ENCODE measurements at regions not wholly inside any gene's neighbourhood (a gene's known extent, or its start where the extent isn't known, plus 50 kb on each side); places are given as distances from the start of the nearest gene placed in this dataset.
"Not testable (repeated sequence)": the region's sequence is repeated elsewhere in the genome, so short reads cannot be mapped to it uniquely, and the experiment has no call there.

DNA sequence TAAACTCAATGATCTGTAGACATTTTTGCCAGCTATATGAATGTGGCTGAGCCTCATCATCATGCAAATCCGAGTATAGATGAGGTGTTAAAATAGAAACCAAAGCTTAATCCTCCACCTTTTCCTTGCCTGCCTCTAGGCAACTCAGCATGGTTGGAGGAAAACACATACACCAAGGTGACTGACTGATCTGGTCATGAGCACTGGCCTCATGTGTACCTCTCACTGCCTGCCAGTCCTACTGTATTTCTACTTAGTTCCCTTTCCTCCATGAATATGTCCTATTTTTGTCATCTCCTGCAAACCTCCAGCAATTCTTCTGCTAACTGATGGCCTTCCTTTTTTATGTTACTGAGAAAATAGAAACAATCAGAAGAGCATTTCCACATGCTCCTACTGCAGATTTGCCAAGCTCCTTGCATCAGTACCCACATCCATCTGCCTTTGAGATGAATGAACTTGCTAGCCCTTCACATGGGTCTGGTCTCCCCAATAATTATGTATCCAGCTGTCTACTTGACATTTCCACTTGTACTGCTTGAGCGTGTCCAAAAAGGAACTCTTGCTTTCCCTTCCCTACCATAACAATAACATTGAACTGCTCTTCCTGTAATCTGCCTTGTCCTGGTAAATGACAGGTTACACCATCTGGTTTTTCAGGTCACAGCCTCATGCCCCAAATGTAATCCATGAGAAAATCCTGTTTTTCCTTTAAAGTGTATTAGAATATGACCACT, 90.1 kb upstream of the GARIN1A start:
- H3K4me1 ChIP-seq (ENCODE audit: control insufficient read depth, low read length); H3K4me2 ChIP-seq (ENCODE audit: low read length); H3K9me2 ChIP-seq (replicated peaks; ENCODE audit: control insufficient read depth, low read length); H3K79me2 ChIP-seq (ENCODE audit: control insufficient read depth, low read length); H4K20me1 ChIP-seq (ENCODE audit: control insufficient read depth, insufficient read depth, low read depth, low read length); H3K27me3 ChIP-seq (ENCODE audit: control insufficient read depth, low read length); H3F3A ChIP-seq (ENCODE audit: control insufficient read depth, insufficient read depth); H3K9me3 ChIP-seq (ENCODE audit: control insufficient read depth, insufficient read depth, low read length); H3K4me3 ChIP-seq (ENCODE audit: low read length); H3K27ac ChIP-seq (ENCODE audit: low read depth, low read length): not testable (repeated sequence)
- peaks cover 22% of the 10 kb centered on the region for H3K36me3 ChIP-seq (ENCODE audit: control insufficient read depth, low read length)

DNA sequence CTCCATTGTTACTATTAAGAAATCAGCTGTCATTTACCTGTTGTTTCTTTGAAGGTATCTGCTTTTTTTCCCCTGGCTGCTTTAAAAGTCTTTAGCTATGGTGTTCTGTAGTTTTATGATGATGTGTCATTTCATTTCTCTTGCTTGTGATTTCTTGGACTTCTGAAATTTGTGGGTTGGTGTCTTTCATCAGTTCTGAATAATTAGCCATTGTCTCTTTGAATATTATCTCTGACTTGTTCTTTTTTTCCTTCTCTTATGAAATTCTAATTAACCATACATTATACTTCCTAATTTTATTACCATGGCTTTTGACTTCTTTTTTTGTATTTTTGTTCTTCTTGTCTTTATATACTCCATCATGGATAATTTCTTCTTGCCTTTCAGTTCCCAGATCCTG, 85.4 kb upstream of the GARIN1A start:
- not testable (repeated sequence) for H3K9me3 ChIP-seq (ENCODE audit: control insufficient read depth, insufficient read depth, low read length); H3K79me2 ChIP-seq (ENCODE audit: control insufficient read depth, low read length); H4K20me1 ChIP-seq (ENCODE audit: control insufficient read depth, insufficient read depth, low read depth, low read length); H3K4me2 ChIP-seq (ENCODE audit: low read length); H3K4me3 ChIP-seq (ENCODE audit: low read length); H3K9me2 ChIP-seq (replicated peaks; ENCODE audit: control insufficient read depth, low read length); H3K27me3 ChIP-seq (ENCODE audit: control insufficient read depth, low read length); H3K27ac ChIP-seq (ENCODE audit: low read depth, low read length); H3F3A ChIP-seq (ENCODE audit: control insufficient read depth, insufficient read depth); H3K4me1 ChIP-seq (ENCODE audit: control insufficient read depth, low read length)
- peaks cover 23% of the 10 kb centered on the region for H3K36me3 ChIP-seq (ENCODE audit: control insufficient read depth, low read length)

DNA sequence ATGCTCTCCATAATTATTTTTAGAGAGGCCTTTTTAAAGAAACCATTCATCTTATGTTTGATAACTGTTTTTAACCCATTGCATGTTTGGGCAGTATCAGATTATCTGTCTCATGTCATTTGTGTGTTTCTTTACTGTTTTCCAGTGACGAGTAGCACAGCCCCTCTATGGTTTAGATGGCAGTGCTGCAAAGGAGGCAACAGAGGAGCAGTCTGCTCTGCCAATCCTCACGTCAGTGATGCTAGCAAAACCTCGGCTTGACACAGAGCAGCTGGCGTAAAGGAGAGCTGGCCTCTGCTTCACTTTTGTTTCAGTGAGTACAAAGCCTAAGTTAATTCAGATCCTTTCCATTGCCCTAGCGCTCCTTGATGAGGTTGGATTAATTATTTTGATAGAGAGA, 80.4 kb upstream of the GARIN1A start:
- H3K27me3 ChIP-seq (ENCODE audit: control insufficient read depth, low read length) = no peaks in the 10 kb centered on the region
- peaks cover 45% of the 10 kb centered on the region for H3K36me3 ChIP-seq (ENCODE audit: control insufficient read depth, low read length)
- no peaks in the 10 kb centered on the region for H3K9me2 ChIP-seq (replicated peaks; ENCODE audit: control insufficient read depth, low read length)
- no peak overlapping the region for H3K27ac ChIP-seq (ENCODE audit: low read depth, low read length)
- H4K20me1 ChIP-seq (ENCODE audit: control insufficient read depth, insufficient read depth, low read depth, low read length) = no peaks in the 10 kb centered on the region
- H3K4me2 ChIP-seq (ENCODE audit: low read length) = no peak overlapping the region
- TF ChIP-seq EZH2phosphoT487 (IDR thresholded peaks at IDR 0.05; ENCODE audit: borderline replicate concordance, low read length) (no peak), CTCF (IDR thresholded peaks at IDR 0.05; ENCODE audit: low read depth, low read length, poor library complexity, severe bottlenecking) (no peak)
- H3F3A ChIP-seq (ENCODE audit: control insufficient read depth, insufficient read depth) = no peaks in the 10 kb centered on the region; the same call in 1 of the 2 replicates
- H3K79me2 ChIP-seq (ENCODE audit: control insufficient read depth, low read length) = peaks cover 7% of the 10 kb centered on the region
- H3K9me3 ChIP-seq (ENCODE audit: control insufficient read depth, insufficient read depth, low read length) = no peaks in the 10 kb centered on the region
- no peak overlapping the region for H3K4me3 ChIP-seq (ENCODE audit: low read length)
- H3K4me1 ChIP-seq (ENCODE audit: control insufficient read depth, low read length) = no peaks in the 10 kb centered on the region

DNA sequence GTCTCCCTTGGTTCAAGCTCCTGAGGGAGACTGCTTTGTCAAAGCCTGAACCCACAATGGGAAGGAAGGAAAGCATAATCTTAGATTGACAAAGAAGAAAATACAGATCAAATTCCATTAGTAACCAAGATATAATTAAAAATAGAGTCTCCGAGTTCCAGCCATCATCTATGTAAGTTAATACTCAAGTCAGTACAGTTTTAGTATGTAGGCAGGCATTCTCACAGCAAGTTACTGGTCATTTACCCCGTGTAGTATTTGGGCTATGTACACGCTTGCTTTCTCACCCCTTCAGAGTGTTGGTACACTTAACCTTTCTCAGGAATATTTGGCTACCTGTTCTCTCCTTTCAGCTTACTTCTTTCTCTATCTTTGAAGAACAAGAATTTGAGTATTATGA, 79.9 kb upstream of the GARIN1A start:
- H4K20me1 ChIP-seq (ENCODE audit: control insufficient read depth, insufficient read depth, low read depth, low read length); H3K27me3 ChIP-seq (ENCODE audit: control insufficient read depth, low read length); H3K9me3 ChIP-seq (ENCODE audit: control insufficient read depth, insufficient read depth, low read length); H3K4me2 ChIP-seq (ENCODE audit: low read length); H3K79me2 ChIP-seq (ENCODE audit: control insufficient read depth, low read length); H3K9me2 ChIP-seq (replicated peaks; ENCODE audit: control insufficient read depth, low read length); H3K27ac ChIP-seq (ENCODE audit: low read depth, low read length); H3K4me1 ChIP-seq (ENCODE audit: control insufficient read depth, low read length); H3K4me3 ChIP-seq (ENCODE audit: low read length); H3F3A ChIP-seq (ENCODE audit: control insufficient read depth, insufficient read depth): not testable (repeated sequence)
- H3K36me3 ChIP-seq (ENCODE audit: control insufficient read depth, low read length) = peaks cover 47% of the 10 kb centered on the region

- not testable (repeated sequence) for H4K20me1 ChIP-seq (ENCODE audit: control insufficient read depth, insufficient read depth, low read depth, low read length); H3K4me1 ChIP-seq (ENCODE audit: control insufficient read depth, low read length); H3K4me3 ChIP-seq (ENCODE audit: low read length); H3K4me2 ChIP-seq (ENCODE audit: low read length); H3K27me3 ChIP-seq (ENCODE audit: control insufficient read depth, low read length); H3K9me2 ChIP-seq (replicated peaks; ENCODE audit: control insufficient read depth, low read length); H3K27ac ChIP-seq (ENCODE audit: low read depth, low read length); H3K9me3 ChIP-seq (ENCODE audit: control insufficient read depth, insufficient read depth, low read length); H3F3A ChIP-seq (ENCODE audit: control insufficient read depth, insufficient read depth)
- Histone ChIP-seq H3K36me3 (ENCODE audit: control insufficient read depth, low read length) (peaks cover 55% of the 10 kb centered on the region), H3K79me2 (ENCODE audit: control insufficient read depth, low read length) (peaks cover 22% of the 10 kb centered on the region)
Observed at GRCh38 chr7:128594061-128594460, 78.0 kb upstream of the GARIN1A start.

- not testable (repeated sequence) for H4K20me1 ChIP-seq (ENCODE audit: control insufficient read depth, insufficient read depth, low read depth, low read length); H3K4me3 ChIP-seq (ENCODE audit: low read length); H3K27ac ChIP-seq (ENCODE audit: low read depth, low read length); H3F3A ChIP-seq (ENCODE audit: control insufficient read depth, insufficient read depth); H3K4me2 ChIP-seq (ENCODE audit: low read length); H3K9me2 ChIP-seq (replicated peaks; ENCODE audit: control insufficient read depth, low read length); H3K27me3 ChIP-seq (ENCODE audit: control insufficient read depth, low read length); H3K4me1 ChIP-seq (ENCODE audit: control insufficient read depth, low read length); H3K9me3 ChIP-seq (ENCODE audit: control insufficient read depth, insufficient read depth, low read length)
- peaks cover 24% of the 10 kb centered on the region for H3K79me2 ChIP-seq (ENCODE audit: control insufficient read depth, low read length)
- peaks cover 66% of the 10 kb centered on the region for H3K36me3 ChIP-seq (ENCODE audit: control insufficient read depth, low read length)
Observed at GRCh38 chr7:128596336-128597128, 75.6 kb upstream of the GARIN1A start.

GRCh38 chr7:128598946-128599345, 73.1 kb upstream of the GARIN1A start:
- H3K4me3 ChIP-seq (ENCODE audit: low read length); H3K9me3 ChIP-seq (ENCODE audit: control insufficient read depth, insufficient read depth, low read length); H3K27me3 ChIP-seq (ENCODE audit: control insufficient read depth, low read length); H3K27ac ChIP-seq (ENCODE audit: low read depth, low read length); H4K20me1 ChIP-seq (ENCODE audit: control insufficient read depth, insufficient read depth, low read depth, low read length); H3K9me2 ChIP-seq (replicated peaks; ENCODE audit: control insufficient read depth, low read length); H3F3A ChIP-seq (ENCODE audit: control insufficient read depth, insufficient read depth); H3K4me1 ChIP-seq (ENCODE audit: control insufficient read depth, low read length); H3K4me2 ChIP-seq (ENCODE audit: low read length): not testable (repeated sequence)
- H3K36me3 ChIP-seq (ENCODE audit: control insufficient read depth, low read length) = peaks cover 59% of the 10 kb centered on the region
- peaks cover 26% of the 10 kb centered on the region for H3K79me2 ChIP-seq (ENCODE audit: control insufficient read depth, low read length)
